GM19438 (cell line): ENCODE measurements at regions not wholly inside any gene's neighbourhood (a gene's known extent, or its start where the extent isn't known, plus 50 kb on each side); places are given as distances from the start of the nearest gene placed in this dataset.

Source experiments
- ATAC-seq: cut with Tn5 transposase; IDR thresholded peaks from one replicate; pipeline ENCODE4 v1.9.1; 2021; ENCODE audit warnings: low read depth; ENCODE audit not compliant: unreplicated experiment

GRCh38 chr2:235165136-235165535, 213.3 kb downstream of the SH3BP4 start:
- no peak for ATAC-seq

- no peak for ATAC-seq
Measured at GRCh38 chr2:235165631-235166030, 213.8 kb downstream of the SH3BP4 start.

GRCh38 chr2:235168174-235168979, 216.6 kb downstream of the SH3BP4 start:
- no peak for ATAC-seq

GRCh38 chr2:235170016-235170415, 218.2 kb downstream of the SH3BP4 start:
- ATAC-seq: no peak

- ATAC-seq: no peak
Measured at GRCh38 chr2:235170536-235171521, 219.0 kb downstream of the SH3BP4 start.

- ATAC-seq: no peak
Measured at GRCh38 chr2:235171550-235172031, 219.8 kb downstream of the SH3BP4 start.

- no peak for ATAC-seq
Measured at GRCh38 chr2:235180642-235181041, 228.8 kb downstream of the SH3BP4 start.

- ATAC-seq: no peak
Measured at GRCh38 chr2:235183786-235184185, 232.0 kb downstream of the SH3BP4 start.

- ATAC-seq: no peak
Measured at GRCh38 chr2:235187806-235188205, 236.0 kb downstream of the SH3BP4 start.

- ATAC-seq: no peak
Measured at GRCh38 chr2:235191486-235191885, 239.7 kb downstream of the SH3BP4 start.

GRCh38 chr2:235191978-235192377, 240.2 kb downstream of the SH3BP4 start:
- no peak for ATAC-seq

- ATAC-seq: no peak
Measured at GRCh38 chr2:235194351-235194750, 242.5 kb downstream of the SH3BP4 start.

GRCh38 chr2:235194836-235195235, 243.0 kb downstream of the SH3BP4 start:
- ATAC-seq: no peak

- no peak for ATAC-seq
Measured at GRCh38 chr2:235195921-235196320, 244.1 kb downstream of the SH3BP4 start.

GRCh38 chr2:235199128-235199527, 247.3 kb downstream of the SH3BP4 start:
- no peak for ATAC-seq

GRCh38 chr2:235200216-235200615, 248.4 kb downstream of the SH3BP4 start:
- no peak for ATAC-seq

GRCh38 chr2:235201756-235202155, 249.9 kb downstream of the SH3BP4 start:
- no peak for ATAC-seq

GRCh38 chr2:235204948-235205347, 253.1 kb downstream of the SH3BP4 start:
- ATAC-seq: no peak

- no peak for ATAC-seq
Measured at GRCh38 chr2:235206399-235206798, 254.6 kb downstream of the SH3BP4 start.

GRCh38 chr2:235206980-235207579, 255.3 kb downstream of the SH3BP4 start:
- peak; percentile 93 for ATAC-seq

- ATAC-seq: no peak
Measured at GRCh38 chr2:235211056-235211455, 259.2 kb downstream of the SH3BP4 start.
